HepG2 (cell line): ENCODE measurements at regions not wholly inside any gene's neighbourhood (a gene's known extent, or its start where the extent isn't known, plus 50 kb on each side); places are given as distances from the start of the nearest gene placed in this dataset.

Experiments
- ATAC-seq: fragments of 200-7000 bp; cut with Tn5 transposase; 3 replicates; pipeline ENCODE4 v1.9.1; 2020; ENCODE audit warnings: mild to moderate bottlenecking, moderate library complexity
- BruUV-seq: library from RNA; stranded (reverse); fragments of 400-500 nt; replicated peaks from 2 replicates; lab custom pipeline; 2021; lab: Mats Ljungman, UMichigan
- CTCF ChIA-PET: fragments of 300-600 bp; formaldehyde crosslinking; extraction: SDS; loops from one replicate; lab custom pipeline; 2021; ENCODE audit warnings: low total read pairs, inconsistent platforms, low intra/inter-chr PET ratio; lab: Yijun Ruan, JAX
- POLR2A ChIA-PET: fragments of 350-600 bp; sonication (Branson Sonifier 250); formaldehyde crosslinking; loops from one replicate; lab custom pipeline; 2020; ENCODE audit warnings: antibody characterized with exemption, inconsistent platforms; lab: Yijun Ruan, JAX
- DNase-seq: peaks from one replicate; pipeline ENCODE4 v3.0.0-alpha.2; 2015; ENCODE audit warnings: low spot score
- FAIRE-seq: peaks from 3 replicates; lab custom pipeline; 2011; peaks lifted over from hg19 to GRCh38; lab: Jason Lieb, UNC
- H2AFZ ChIP-seq: one replicate; pipeline ENCODE4 v1.6.1; 2011; ENCODE audit warnings: low read length, inconsistent platforms
- H3K27ac ChIP-seq: fragments of 300-600 bp; 3 replicates; pipeline ENCODE4 v1.8.0; 2011; ENCODE audit warnings: mixed run types, mild to moderate bottlenecking, mixed read lengths, low read length, inconsistent platforms; ENCODE audit not compliant: insufficient read depth; ENCODE audit errors: extremely low read length
- H3K27me3 ChIP-seq, 2 experiments: fragments of 200-600 bp in 1 of 2; 2 replicates in 1 of 2; 3 replicates in 1 of 2; pipeline versions ENCODE4 v1.6.0 to v1.8.0; 2011; ENCODE audit warnings: low read length in 2 of 2, mild to moderate bottlenecking in 2 of 2, moderate library complexity in 2 of 2, inconsistent platforms in 1 of 2; ENCODE audit not compliant: insufficient read depth in 2 of 2, control insufficient read depth in 1 of 2
- H3K36me3 ChIP-seq, 2 experiments: fragments of 200-600 bp in 1 of 2; replicated peaks in 1 of 2; 2 replicates in 1 of 2; 3 replicates in 1 of 2; pipeline versions ENCODE4 v1.5.1 to v1.8.0; 2011; ENCODE audit warnings: low read length in 2 of 2, inconsistent platforms in 1 of 2; ENCODE audit not compliant: insufficient read depth in 2 of 2, control insufficient read depth in 1 of 2
- H3K4me1 ChIP-seq: 2 replicates; pipeline ENCODE4 v1.5.1; 2012; ENCODE audit warnings: low read length, inconsistent platforms; ENCODE audit not compliant: insufficient read depth
- H3K4me2 ChIP-seq: 2 replicates; pipeline ENCODE4 v1.6.0; 2011; ENCODE audit warnings: low read depth, low read length, inconsistent platforms
- H3K4me3 ChIP-seq, 3 experiments: fragments of 200-600 bp in 1 of 3; sonication (generic), shearing (Covaris generic) in 1 of 3; replicated peaks in 1 of 3; 2 replicates each; pipeline ENCODE4 v1.5.1; 2011 to 2016; ENCODE audit warnings: low read length in 3 of 3, inconsistent platforms in 2 of 3, low read depth in 2 of 3, mild to moderate bottlenecking in 2 of 3, control low read depth in 1 of 3, mixed read lengths in 1 of 3; ENCODE audit not compliant: insufficient read depth in 1 of 3
- H3K79me2 ChIP-seq: one replicate; pipeline ENCODE4 v1.6.1; 2011; ENCODE audit warnings: low read length, inconsistent platforms; ENCODE audit not compliant: insufficient read depth
- H3K9ac ChIP-seq: 2 replicates; pipeline ENCODE4 v1.6.0; 2011; ENCODE audit warnings: mild to moderate bottlenecking, low read depth, low read length, inconsistent platforms; ENCODE audit not compliant: insufficient read depth
- H3K9me3 ChIP-seq: 2 replicates; pipeline ENCODE4 v1.5.1; 2012; ENCODE audit warnings: mild to moderate bottlenecking, low read length
- H4K20me1 ChIP-seq: 2 replicates; pipeline ENCODE4 v1.6.0; 2011; ENCODE audit warnings: inconsistent platforms, mild to moderate bottlenecking, low read length, moderate library complexity; ENCODE audit not compliant: insufficient read depth
- ATM ChIP-seq: fragments of 450-650 bp; IDR thresholded peaks from 2 replicates; pipeline ENCODE4 v1.7.1; 2017; ENCODE audit warnings: mild to moderate bottlenecking, borderline replicate concordance
- BATF2 ChIP-seq: sonication (generic); formaldehyde crosslinking; IDR thresholded peaks from 2 replicates; pipeline ENCODE4 v1.8.0; 2022; ENCODE audit warnings: mild to moderate bottlenecking, missing genetic modification reagents, moderate library complexity
- BRCA1 ChIP-seq: sonication (generic); formaldehyde crosslinking; IDR thresholded peaks from 2 replicates; pipeline ENCODE4 v1.4.0; 2020; ENCODE audit warnings: missing genetic modification reagents
- HES4 ChIP-seq: sonication (generic); formaldehyde crosslinking; IDR thresholded peaks from 2 replicates; pipeline ENCODE4 v1.9.0; 2021; ENCODE audit warnings: mild to moderate bottlenecking, missing genetic modification reagents, borderline replicate concordance
- MBD4 ChIP-seq: IDR thresholded peaks from 2 replicates; pipeline ENCODE4 v1.6.1; 2012; ENCODE audit warnings: low read length, inconsistent platforms, borderline replicate concordance
- MED1 ChIP-seq: sonication (generic); formaldehyde crosslinking; IDR thresholded peaks from 2 replicates; pipeline ENCODE4 v1.4.0; 2020; ENCODE audit warnings: missing genetic modification reagents
- MIXL1 ChIP-seq: IDR thresholded peaks from 2 replicates; pipeline ENCODE4 v1.6.1; 2016
- MTA3 ChIP-seq: sonication (generic); formaldehyde crosslinking; IDR thresholded peaks from 2 replicates; pipeline ENCODE4 v1.4.0; 2020; ENCODE audit warnings: missing genetic modification reagents
- PCBP2 ChIP-seq: fragments of 200-400 bp; formaldehyde crosslinking; optimal IDR thresholded peaks from 2 replicates; pipeline ENCODE3; 2018; ENCODE audit warnings: low read length, low read depth; ENCODE audit not compliant: poor library complexity, severe bottlenecking
- REXO4 ChIP-seq: sonication (generic); formaldehyde crosslinking; IDR thresholded peaks from 2 replicates; pipeline ENCODE4 v1.8.0; 2022; ENCODE audit warnings: missing genetic modification reagents, mild to moderate bottlenecking, borderline replicate concordance
- ZFY ChIP-seq: sonication (generic); formaldehyde crosslinking; IDR thresholded peaks from 2 replicates; pipeline ENCODE4 v1.4.0; 2020; ENCODE audit warnings: missing genetic modification reagents
- ZNF142 ChIP-seq: sonication (generic); formaldehyde crosslinking; IDR thresholded peaks from 2 replicates; pipeline ENCODE4 v1.4.0; 2020; ENCODE audit warnings: missing genetic modification reagents
- ZNF317 ChIP-seq: sonication (generic); formaldehyde crosslinking; IDR thresholded peaks from 2 replicates; pipeline ENCODE4 v1.5.0; 2020; ENCODE audit warnings: mild to moderate bottlenecking, missing genetic modification reagents
- WGBS: methylation state at CpG from one replicate; pipeline ENCODE4 v1.1.6; 2017; ENCODE audit warnings: low lambda C conversion rate; 5-methylcytosine and 5-hydroxymethylcytosine counted together
- in situ Hi-C: cut with HindIII; loops from 2 replicates; pipeline ENCODE4 v1.10.0; 2017; ENCODE audit warnings: low pct_unique_long_range_greater_than_20kb; ENCODE audit not compliant: extremely low pct_ligation_motif_present
- intact Hi-C: fragments of 100-400 bp; cut with micrococcal nuclease; formaldehyde crosslinking; loops from one replicate; pipeline ENCODE4 v1.10.0; 2022; ENCODE audit not compliant: unreplicated experiment
- TF ChIP-seq, protein P1 (sequence below): sonication (generic); formaldehyde crosslinking; IDR thresholded peaks from 2 replicates; pipeline ENCODE4 v1.5.1; 2020; ENCODE audit warnings: missing genetic modification reagents, mild to moderate bottlenecking, borderline replicate concordance
- TF ChIP-seq, protein P2 (sequence below): sonication (generic); formaldehyde crosslinking; IDR thresholded peaks from 2 replicates; pipeline ENCODE4 v1.4.0; 2020; ENCODE audit warnings: mild to moderate bottlenecking, missing genetic modification reagents

- Histone ChIP-seq H3K4me1 (peaks cover 11% of the 10 kb centered on the region), H3K27ac (no peak overlapping the region), H3K4me2 (no peak overlapping the region), H3K4me3 (no peak overlapping the region), H2AFZ (no peak overlapping the region), H3K36me3 (no peaks in the 10 kb centered on the region), H3K79me2 (no peaks in the 10 kb centered on the region), H3K27me3 (peaks cover 4 to 59% of the 10 kb centered on the region in 2 experiments; a peak in 4 of 5 replicates), H3K9ac (no peak overlapping the region), H3K9me3 (no peaks in the 10 kb centered on the region), H4K20me1 (no peaks in the 10 kb centered on the region)
- POLR2A ChIA-PET, result no interaction called here
- WGBS, result 22% methylated on average over 4 of the region's 6 CpGs
- intact Hi-C loops (no loop called here), in situ Hi-C loops (no loop called here)
- no peak for ATAC-seq
- CTCF ChIA-PET, result no interaction called here
- BruUV-seq, result no TSS peak
- no peak for DNase-seq
- no peak for FAIRE-seq
- TF ChIP-seq MBD4, result no peak
- TF ChIP-seq ZNF142 (CRISPR knock-in tag), result no peak
- TF ChIP-seq HES4 (CRISPR knock-in tag), result no peak
- TF ChIP-seq MED1 (CRISPR knock-in tag), result no peak
- TF ChIP-seq ZFY (CRISPR knock-in tag), result no peak
- TF ChIP-seq PCBP2, result no peak
- TF ChIP-seq ZNF317 (CRISPR knock-in tag), result no peak
- TF ChIP-seq MIXL1, result no peak
- TF ChIP-seq REXO4 (CRISPR knock-in tag), result no peak
- no peak for TF ChIP-seq BATF2 (CRISPR knock-in tag)
- TF ChIP-seq BRCA1, result no peak
- TF ChIP-seq, protein P1, sequence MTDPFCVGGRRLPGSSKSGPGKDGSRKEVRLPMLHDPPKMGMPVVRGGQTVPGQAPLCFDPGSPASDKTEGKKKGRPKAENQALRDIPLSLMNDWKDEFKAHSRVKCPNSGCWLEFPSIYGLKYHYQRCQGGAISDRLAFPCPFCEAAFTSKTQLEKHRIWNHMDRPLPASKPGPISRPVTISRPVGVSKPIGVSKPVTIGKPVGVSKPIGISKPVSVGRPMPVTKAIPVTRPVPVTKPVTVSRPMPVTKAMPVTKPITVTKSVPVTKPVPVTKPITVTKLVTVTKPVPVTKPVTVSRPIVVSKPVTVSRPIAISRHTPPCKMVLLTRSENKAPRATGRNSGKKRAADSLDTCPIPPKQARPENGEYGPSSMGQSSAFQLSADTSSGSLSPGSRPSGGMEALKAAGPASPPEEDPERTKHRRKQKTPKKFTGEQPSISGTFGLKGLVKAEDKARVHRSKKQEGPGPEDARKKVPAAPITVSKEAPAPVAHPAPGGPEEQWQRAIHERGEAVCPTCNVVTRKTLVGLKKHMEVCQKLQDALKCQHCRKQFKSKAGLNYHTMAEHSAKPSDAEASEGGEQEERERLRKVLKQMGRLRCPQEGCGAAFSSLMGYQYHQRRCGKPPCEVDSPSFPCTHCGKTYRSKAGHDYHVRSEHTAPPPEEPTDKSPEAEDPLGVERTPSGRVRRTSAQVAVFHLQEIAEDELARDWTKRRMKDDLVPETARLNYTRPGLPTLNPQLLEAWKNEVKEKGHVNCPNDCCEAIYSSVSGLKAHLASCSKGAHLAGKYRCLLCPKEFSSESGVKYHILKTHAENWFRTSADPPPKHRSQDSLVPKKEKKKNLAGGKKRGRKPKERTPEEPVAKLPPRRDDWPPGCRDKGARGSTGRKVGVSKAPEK (CRISPR knock-in tag), result no peak
- no peak for TF ChIP-seq ATM
- TF ChIP-seq, protein P2, sequence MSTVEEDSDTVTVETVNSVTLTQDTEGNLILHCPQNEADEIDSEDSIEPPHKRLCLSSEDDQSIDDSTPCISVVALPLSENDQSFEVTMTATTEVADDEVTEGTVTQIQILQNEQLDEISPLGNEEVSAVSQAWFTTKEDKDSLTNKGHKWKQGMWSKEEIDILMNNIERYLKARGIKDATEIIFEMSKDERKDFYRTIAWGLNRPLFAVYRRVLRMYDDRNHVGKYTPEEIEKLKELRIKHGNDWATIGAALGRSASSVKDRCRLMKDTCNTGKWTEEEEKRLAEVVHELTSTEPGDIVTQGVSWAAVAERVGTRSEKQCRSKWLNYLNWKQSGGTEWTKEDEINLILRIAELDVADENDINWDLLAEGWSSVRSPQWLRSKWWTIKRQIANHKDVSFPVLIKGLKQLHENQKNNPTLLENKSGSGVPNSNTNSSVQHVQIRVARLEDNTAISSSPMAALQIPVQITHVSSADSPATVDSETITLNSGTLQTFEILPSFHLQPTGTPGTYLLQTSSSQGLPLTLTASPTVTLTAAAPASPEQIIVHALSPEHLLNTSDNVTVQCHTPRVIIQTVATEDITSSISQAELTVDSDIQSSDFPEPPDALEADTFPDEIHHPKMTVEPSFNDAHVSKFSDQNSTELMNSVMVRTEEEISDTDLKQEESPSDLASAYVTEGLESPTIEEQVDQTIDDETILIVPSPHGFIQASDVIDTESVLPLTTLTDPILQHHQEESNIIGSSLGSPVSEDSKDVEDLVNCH (CRISPR knock-in tag), result no peak
- TF ChIP-seq MTA3 (CRISPR knock-in tag), result no peak
Measured at GRCh38 chr11:43549624-43550023, 130.9 kb upstream of the HSD17B12 start.
